SK-N-SH treated with all-trans-retinoic acid at 6 μM for 48 hours (cell line): ENCODE measurements at regions not wholly inside any gene's neighbourhood (a gene's known extent, or its start where the extent isn't known, plus 50 kb on each side); places are given as distances from the start of the nearest gene placed in this dataset.

Experiments used
- ARNTL ChIP-seq: fragments of 450-650 bp; formaldehyde crosslinking; IDR thresholded peaks from 2 replicates; pipeline ENCODE4 v1.5.0; 2020; ENCODE audit warnings: low read depth, mild to moderate bottlenecking, moderate library complexity, borderline replicate concordance
- CREB5 ChIP-seq: fragments of 250-450 bp; sonication (Bioruptor Pico); IDR thresholded peaks from 2 replicates; pipeline ENCODE4 v1.5.1; 2020; ENCODE audit warnings: low read depth, mild to moderate bottlenecking, moderate library complexity
- GLIS3 ChIP-seq: fragments of 250-450 bp; sonication (Bioruptor Pico); IDR thresholded peaks from 2 replicates; pipeline ENCODE4 v1.5.0; 2020; ENCODE audit warnings: mild to moderate bottlenecking, moderate library complexity
- ISL1 ChIP-seq: fragments of 250-450 bp; sonication (Bioruptor Pico); IDR thresholded peaks from 2 replicates; pipeline ENCODE4 v2.1.2; 2022; ENCODE audit warnings: mild to moderate bottlenecking, moderate library complexity
- RARB ChIP-seq: fragments of 250-450 bp; sonication (Bioruptor Pico); IDR thresholded peaks from 2 replicates; pipeline ENCODE4 v1.8.0; 2021; ENCODE audit warnings: mild to moderate bottlenecking, moderate library complexity
- SNAI2 ChIP-seq: fragments of 250-450 bp; sonication (Bioruptor Pico); IDR thresholded peaks from 2 replicates; pipeline ENCODE4 v1.5.0; 2020; ENCODE audit warnings: mild to moderate bottlenecking, moderate library complexity
- ZC3H10 ChIP-seq: fragments of 250-450 bp; sonication (Bioruptor Pico); IDR thresholded peaks from 2 replicates; pipeline ENCODE4 v1.5.1; 2021; ENCODE audit warnings: mild to moderate bottlenecking, moderate library complexity
- ZNF8 ChIP-seq: fragments of 450-650 bp; formaldehyde crosslinking; IDR thresholded peaks from 2 replicates; pipeline ENCODE4 v1.5.0; 2020; ENCODE audit warnings: mild to moderate bottlenecking, moderate library complexity
- TF ChIP-seq, protein P1 (sequence below): fragments of 250-450 bp; sonication (Bioruptor Pico); IDR thresholded peaks from 2 replicates; pipeline ENCODE4 v1.8.0; 2020; ENCODE audit warnings: mild to moderate bottlenecking, moderate library complexity, borderline replicate concordance
- TF ChIP-seq, protein P2 (sequence below): fragments of 250-450 bp; sonication (Bioruptor Pico); IDR thresholded peaks from 2 replicates; pipeline ENCODE4 v1.5.0; 2020; ENCODE audit warnings: mild to moderate bottlenecking, moderate library complexity

DNA sequence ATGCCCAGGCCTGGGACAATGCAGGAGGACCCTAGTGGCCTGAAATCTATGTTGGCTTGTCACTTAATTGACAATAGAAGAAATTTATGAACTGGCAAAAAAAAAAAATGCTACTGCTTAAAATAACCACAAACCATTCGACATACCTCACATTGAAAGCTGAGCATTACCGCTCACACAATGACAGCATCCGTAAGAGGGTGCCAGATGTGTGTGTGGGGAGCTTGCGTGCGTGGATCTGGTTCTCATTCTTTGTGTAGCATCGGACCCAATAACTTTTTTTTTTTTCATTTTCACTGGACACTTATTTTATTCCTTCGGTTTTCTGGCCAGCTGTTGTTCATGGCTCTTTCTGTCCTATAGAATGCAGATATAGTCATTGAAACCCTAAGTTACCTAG lies 216.7 kb downstream of the VRK1 start:
- TF ChIP-seq ARNTL (CRISPR knock-in tag), result no peak
- TF ChIP-seq, protein P1, sequence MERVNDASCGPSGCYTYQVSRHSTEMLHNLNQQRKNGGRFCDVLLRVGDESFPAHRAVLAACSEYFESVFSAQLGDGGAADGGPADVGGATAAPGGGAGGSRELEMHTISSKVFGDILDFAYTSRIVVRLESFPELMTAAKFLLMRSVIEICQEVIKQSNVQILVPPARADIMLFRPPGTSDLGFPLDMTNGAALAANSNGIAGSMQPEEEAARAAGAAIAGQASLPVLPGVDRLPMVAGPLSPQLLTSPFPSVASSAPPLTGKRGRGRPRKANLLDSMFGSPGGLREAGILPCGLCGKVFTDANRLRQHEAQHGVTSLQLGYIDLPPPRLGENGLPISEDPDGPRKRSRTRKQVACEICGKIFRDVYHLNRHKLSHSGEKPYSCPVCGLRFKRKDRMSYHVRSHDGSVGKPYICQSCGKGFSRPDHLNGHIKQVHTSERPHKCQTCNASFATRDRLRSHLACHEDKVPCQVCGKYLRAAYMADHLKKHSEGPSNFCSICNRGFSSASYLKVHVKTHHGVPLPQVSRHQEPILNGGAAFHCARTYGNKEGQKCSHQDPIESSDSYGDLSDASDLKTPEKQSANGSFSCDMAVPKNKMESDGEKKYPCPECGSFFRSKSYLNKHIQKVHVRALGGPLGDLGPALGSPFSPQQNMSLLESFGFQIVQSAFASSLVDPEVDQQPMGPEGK (CRISPR knock-in tag), result no peak
- TF ChIP-seq ZNF8 (CRISPR knock-in tag), result no peak
- TF ChIP-seq, protein P2, sequence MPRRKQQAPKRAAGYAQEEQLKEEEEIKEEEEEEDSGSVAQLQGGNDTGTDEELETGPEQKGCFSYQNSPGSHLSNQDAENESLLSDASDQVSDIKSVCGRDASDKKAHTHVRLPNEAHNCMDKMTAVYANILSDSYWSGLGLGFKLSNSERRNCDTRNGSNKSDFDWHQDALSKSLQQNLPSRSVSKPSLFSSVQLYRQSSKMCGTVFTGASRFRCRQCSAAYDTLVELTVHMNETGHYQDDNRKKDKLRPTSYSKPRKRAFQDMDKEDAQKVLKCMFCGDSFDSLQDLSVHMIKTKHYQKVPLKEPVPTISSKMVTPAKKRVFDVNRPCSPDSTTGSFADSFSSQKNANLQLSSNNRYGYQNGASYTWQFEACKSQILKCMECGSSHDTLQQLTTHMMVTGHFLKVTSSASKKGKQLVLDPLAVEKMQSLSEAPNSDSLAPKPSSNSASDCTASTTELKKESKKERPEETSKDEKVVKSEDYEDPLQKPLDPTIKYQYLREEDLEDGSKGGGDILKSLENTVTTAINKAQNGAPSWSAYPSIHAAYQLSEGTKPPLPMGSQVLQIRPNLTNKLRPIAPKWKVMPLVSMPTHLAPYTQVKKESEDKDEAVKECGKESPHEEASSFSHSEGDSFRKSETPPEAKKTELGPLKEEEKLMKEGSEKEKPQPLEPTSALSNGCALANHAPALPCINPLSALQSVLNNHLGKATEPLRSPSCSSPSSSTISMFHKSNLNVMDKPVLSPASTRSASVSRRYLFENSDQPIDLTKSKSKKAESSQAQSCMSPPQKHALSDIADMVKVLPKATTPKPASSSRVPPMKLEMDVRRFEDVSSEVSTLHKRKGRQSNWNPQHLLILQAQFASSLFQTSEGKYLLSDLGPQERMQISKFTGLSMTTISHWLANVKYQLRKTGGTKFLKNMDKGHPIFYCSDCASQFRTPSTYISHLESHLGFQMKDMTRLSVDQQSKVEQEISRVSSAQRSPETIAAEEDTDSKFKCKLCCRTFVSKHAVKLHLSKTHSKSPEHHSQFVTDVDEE (CRISPR knock-in tag), result no peak
- no peak for TF ChIP-seq ZC3H10 (CRISPR knock-in tag)
- TF ChIP-seq RARB (CRISPR knock-in tag), result no peak
- no peak for TF ChIP-seq CREB5
- no peak for TF ChIP-seq SNAI2 (CRISPR knock-in tag)
- TF ChIP-seq GLIS3 (CRISPR knock-in tag), result no peak
- TF ChIP-seq ISL1 (CRISPR knock-in tag), result no peak
